ENCODE measurements at regions not wholly inside any gene's neighbourhood (a gene's known extent, or its start where the extent isn't known, plus 50 kb on each side); places are given as distances from the start of the nearest gene placed in this dataset.

GRCh38 chr13:26927511-26927910 lies 166.9 kb upstream of the GPR12 start:
- TF ChIP-seq, protein P1, sequence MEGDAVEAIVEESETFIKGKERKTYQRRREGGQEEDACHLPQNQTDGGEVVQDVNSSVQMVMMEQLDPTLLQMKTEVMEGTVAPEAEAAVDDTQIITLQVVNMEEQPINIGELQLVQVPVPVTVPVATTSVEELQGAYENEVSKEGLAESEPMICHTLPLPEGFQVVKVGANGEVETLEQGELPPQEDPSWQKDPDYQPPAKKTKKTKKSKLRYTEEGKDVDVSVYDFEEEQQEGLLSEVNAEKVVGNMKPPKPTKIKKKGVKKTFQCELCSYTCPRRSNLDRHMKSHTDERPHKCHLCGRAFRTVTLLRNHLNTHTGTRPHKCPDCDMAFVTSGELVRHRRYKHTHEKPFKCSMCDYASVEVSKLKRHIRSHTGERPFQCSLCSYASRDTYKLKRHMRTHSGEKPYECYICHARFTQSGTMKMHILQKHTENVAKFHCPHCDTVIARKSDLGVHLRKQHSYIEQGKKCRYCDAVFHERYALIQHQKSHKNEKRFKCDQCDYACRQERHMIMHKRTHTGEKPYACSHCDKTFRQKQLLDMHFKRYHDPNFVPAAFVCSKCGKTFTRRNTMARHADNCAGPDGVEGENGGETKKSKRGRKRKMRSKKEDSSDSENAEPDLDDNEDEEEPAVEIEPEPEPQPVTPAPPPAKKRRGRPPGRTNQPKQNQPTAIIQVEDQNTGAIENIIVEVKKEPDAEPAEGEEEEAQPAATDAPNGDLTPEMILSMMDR (IDR thresholded peaks at IDR 0.05) = no peak
- TF ChIP-seq POLR2A (IDR thresholded peaks at IDR 0.05) = no peak

Measured in adrenal gland (tissue), 5 donors.